GM18861 (cell line): ENCODE measurements at regions not wholly inside any gene's neighbourhood (a gene's known extent, or its start where the extent isn't known, plus 50 kb on each side); places are given as distances from the start of the nearest gene placed in this dataset.
"Not testable (repeated sequence)": the region's sequence is repeated elsewhere in the genome, so short reads cannot be mapped to it uniquely, and the experiment has no call there.

ENCODE experiments used
- ATAC-seq: cut with Tn5 transposase; IDR thresholded peaks from one replicate; pipeline ENCODE4 v1.9.1; 2021; ENCODE audit not compliant: unreplicated experiment

- ATAC-seq, result no peak
Measured at GRCh38 chr4:81319657-81320056, 104.6 kb upstream of the PRKG2 start.

- ATAC-seq, result no peak
Measured at GRCh38 chr4:81314897-81315470, 100.0 kb upstream of the PRKG2 start.

GRCh38 chr4:81314196-81314896, 99.3 kb upstream of the PRKG2 start:
- ATAC-seq, result no peak

- ATAC-seq, result no peak
Measured at GRCh38 chr4:81307991-81308390, 93.0 kb upstream of the PRKG2 start.

GRCh38 chr4:81304871-81305270, 89.8 kb upstream of the PRKG2 start:
- no peak for ATAC-seq

GRCh38 chr4:81300352-81300751, 85.3 kb upstream of the PRKG2 start:
- ATAC-seq, result not testable (repeated sequence)

GRCh38 chr4:81290813-81291212, 75.8 kb upstream of the PRKG2 start:
- ATAC-seq, result no peak

GRCh38 chr4:81287101-81287500, 72.1 kb upstream of the PRKG2 start:
- no peak for ATAC-seq

- no peak for ATAC-seq
Measured at GRCh38 chr4:81282131-81282530, 67.1 kb upstream of the PRKG2 start.

- ATAC-seq, result no peak
Measured at GRCh38 chr4:81274460-81274859, 59.4 kb upstream of the PRKG2 start.

- ATAC-seq, result no peak
Measured at GRCh38 chr4:81272671-81273070, 57.6 kb upstream of the PRKG2 start.
